SK-N-SH (cell line): ENCODE measurements at regions not wholly inside any gene's neighbourhood (a gene's known extent, or its start where the extent isn't known, plus 50 kb on each side); places are given as distances from the start of the nearest gene placed in this dataset.
A peak's percentile ranks its signal among the peaks of the same experiment; 100 is the strongest.

Experiments used
- CTCF ChIA-PET: fragments of 300-600, 350-600 bp; formaldehyde crosslinking; extraction: SDS; loops from one replicate; lab custom pipeline; 2021; lab: Yijun Ruan, JAX
- POLR2A ChIA-PET: fragments of 350-600 bp; sonication (Branson Sonifier 250); formaldehyde crosslinking; extraction: SDS; loops from one replicate; lab custom pipeline; 2020; ENCODE audit warnings: antibody characterized with exemption, inconsistent platforms; lab: Yijun Ruan, JAX
- DNase-seq: peaks from one replicate; pipeline ENCODE4 v3.0.0; 2012
- H2AFZ ChIP-seq: fragments of 200-600 bp; sonication (generic); 2 replicates; pipeline ENCODE4 v1.8.1; 2016; ENCODE audit warnings: antibody characterized with exemption, mild to moderate bottlenecking, low read depth
- H3F3A ChIP-seq: fragments of 200-600 bp; sonication (generic); replicated peaks from 2 replicates; pipeline ENCODE3; 2016; ENCODE audit warnings: antibody characterized with exemption, mild to moderate bottlenecking; ENCODE audit not compliant: insufficient read depth
- H3K27ac ChIP-seq, 2 experiments: fragments of 200-500 bp in 1 of 2; fragments of 200-600 bp in 1 of 2; sonication (Bioruptor generic) in 1 of 2; sonication (generic), shearing (Covaris generic) in 1 of 2; 2 replicates each; pipeline versions ENCODE4 v1.5.1 to v1.6.1; 2014 to 2016; ENCODE audit warnings: low read depth in 2 of 2, inconsistent platforms in 1 of 2, low read length in 1 of 2, mild to moderate bottlenecking in 1 of 2, mixed read lengths in 1 of 2
- H3K27me3 ChIP-seq: fragments of 200-600 bp; sonication (generic), shearing (Covaris generic); 2 replicates; pipeline ENCODE4 v1.6.1; 2016; ENCODE audit warnings: mixed run types; ENCODE audit not compliant: insufficient read depth
- H3K36me3 ChIP-seq, 2 experiments: fragments of 200-500 bp in 1 of 2; fragments of 200-600 bp in 1 of 2; sonication (Bioruptor generic) in 1 of 2; sonication (generic) in 1 of 2; replicated peaks in 1 of 2; 2 replicates each; pipeline versions ENCODE3 to v1.5.1; 2014 to 2016; ENCODE audit warnings: low read length in 1 of 2, mild to moderate bottlenecking in 1 of 2; ENCODE audit not compliant: insufficient read depth in 2 of 2, control insufficient read depth in 1 of 2
- H3K4me1 ChIP-seq, 2 experiments: fragments of 200-500 bp in 1 of 2; fragments of 200-600 bp in 1 of 2; sonication (Bioruptor generic) in 1 of 2; sonication (generic), shearing (Covaris generic) in 1 of 2; 2 replicates each; pipeline versions ENCODE4 v1.5.1 to v1.6.1; 2014 to 2016; ENCODE audit warnings: low read depth in 1 of 2, low read length in 1 of 2, mixed run types in 1 of 2; ENCODE audit not compliant: insufficient read depth in 2 of 2, control insufficient read depth in 1 of 2
- H3K4me2 ChIP-seq: fragments of 200-600 bp; sonication (generic), shearing (Covaris generic); 2 replicates; pipeline ENCODE4 v1.6.1; 2017; ENCODE audit warnings: mixed run types
- H3K4me3 ChIP-seq, 2 experiments: fragments of 200-500 bp in 1 of 2; fragments of 200-600 bp in 1 of 2; sonication (Bioruptor generic) in 1 of 2; sonication (generic), shearing (Covaris generic) in 1 of 2; 2 replicates each; pipeline versions ENCODE4 v1.5.1 to v1.8.1; 2014 to 2016; ENCODE audit warnings: low read depth in 2 of 2, inconsistent platforms in 1 of 2, low read length in 1 of 2, mild to moderate bottlenecking in 1 of 2, mixed read lengths in 1 of 2, moderate library complexity in 1 of 2
- H3K79me2 ChIP-seq: fragments of 200-600 bp; sonication (generic); 2 replicates; pipeline ENCODE4 v1.8.1; 2017; ENCODE audit warnings: mild to moderate bottlenecking; ENCODE audit not compliant: insufficient read depth
- H3K9ac ChIP-seq: fragments of 200-600 bp; sonication (generic); 2 replicates; pipeline ENCODE4 v1.6.1; 2017; ENCODE audit warnings: mixed run types
- H3K9me2 ChIP-seq: fragments of 200-600 bp; sonication (generic); 2 replicates; pipeline ENCODE4 v1.6.1; 2017; ENCODE audit warnings: mixed run types
- H3K9me3 ChIP-seq: fragments of 200-600 bp; sonication (generic); 2 replicates; pipeline ENCODE4 v1.6.1; 2017; ENCODE audit warnings: mixed run types, mild to moderate bottlenecking, moderate library complexity
- H4K20me1 ChIP-seq: fragments of 200-600 bp; sonication (generic); 2 replicates; pipeline ENCODE4 v1.6.1; 2017; ENCODE audit warnings: mild to moderate bottlenecking, mixed run types; ENCODE audit not compliant: insufficient read depth
- CHD2 ChIP-seq: fragments of 150-350 bp; IDR thresholded peaks from 2 replicates; pipeline ENCODE4 v1.6.1; 2018; ENCODE audit warnings: low read length; ENCODE audit not compliant: partially characterized antibody
- ELF1 ChIP-seq: IDR thresholded peaks from 2 replicates; pipeline ENCODE4 v1.4.0; 2012
- EP300 ChIP-seq, 2 experiments: IDR thresholded peaks; 2 replicates each; pipeline versions ENCODE4 v1.4.0 to v1.6.1; 2012; ENCODE audit warnings: borderline replicate concordance in 1 of 2, low read depth in 1 of 2, low read length in 1 of 2
- EZH2phosphoT487 ChIP-seq: fragments of 200-600 bp; sonication (generic); IDR thresholded peaks from 2 replicates; pipeline ENCODE4 v1.6.1; 2017; ENCODE audit warnings: low read depth, mixed run types, mild to moderate bottlenecking, antibody characterized with exemption, moderate library complexity, borderline replicate concordance
- GATA2 ChIP-seq: sonication (generic); formaldehyde crosslinking; IDR thresholded peaks from 2 replicates; pipeline ENCODE4 v1.5.0; 2020; ENCODE audit warnings: mild to moderate bottlenecking, missing genetic modification reagents
- IRF3 ChIP-seq: fragments of 150-350 bp; IDR thresholded peaks from 2 replicates; pipeline ENCODE4 v1.6.1; 2016; ENCODE audit warnings: mild to moderate bottlenecking, low read depth, low read length
- MXI1 ChIP-seq: IDR thresholded peaks from 2 replicates; pipeline ENCODE4 v1.6.1; 2012; ENCODE audit warnings: mild to moderate bottlenecking, low read depth, low read length, improper control_type of control experiment
- NRF1 ChIP-seq: IDR thresholded peaks from 2 replicates; pipeline ENCODE4 v1.6.1; 2012; ENCODE audit warnings: low read depth, mild to moderate bottlenecking, low read length
- PBX3 ChIP-seq: IDR thresholded peaks from 2 replicates; pipeline ENCODE4; 2012
- RCOR1 ChIP-seq: fragments of 150-350 bp; IDR thresholded peaks from 2 replicates; pipeline ENCODE4 v1.6.1; 2017; ENCODE audit warnings: antibody characterized with exemption, low read length
- RXRA ChIP-seq: IDR thresholded peaks from 2 replicates; pipeline ENCODE4 v1.4.0; 2012; ENCODE audit warnings: low read depth, mild to moderate bottlenecking, borderline replicate concordance
- TAF1 ChIP-seq: IDR thresholded peaks from 2 replicates; pipeline ENCODE4 v1.6.1; 2012; ENCODE audit warnings: low read depth, mild to moderate bottlenecking, low read length, moderate library complexity, borderline replicate concordance
- WGBS: methylation state at CpG from one replicate; pipeline ENCODE4 v1.1.6; 2017; ENCODE audit warnings: low lambda C conversion rate; 5-methylcytosine and 5-hydroxymethylcytosine counted together

- no peaks in the 10 kb centered on the region for H3K4me1 ChIP-seq
- H3K27me3 ChIP-seq = no peaks in the 10 kb centered on the region
- TF ChIP-seq RCOR1 = no peak
- TF ChIP-seq TAF1 = no peak
- no peak for TF ChIP-seq GATA2
- TF ChIP-seq EZH2phosphoT487 = no peak
- TF ChIP-seq PBX3 = no peak
- no peak for TF ChIP-seq NRF1
- no peaks in the 10 kb centered on the region for H3F3A ChIP-seq
- WGBS = 60% methylated on average over 10 of the region's 10 CpGs
- no peak overlapping the region for H3K9ac ChIP-seq
- no peak overlapping the region for H3K27ac ChIP-seq
- no peak for DNase-seq
- H3K79me2 ChIP-seq = no peaks in the 10 kb centered on the region
- 0 out of 2 replicates have a peak, but pooled peaks cover 3% of the 10 kb centered on the region for H3K9me2 ChIP-seq
- no peaks in the 10 kb centered on the region for H3K9me3 ChIP-seq
- H2AFZ ChIP-seq = no peak overlapping the region
- CTCF ChIA-PET = no interaction called here
- no peaks in the 10 kb centered on the region for H4K20me1 ChIP-seq
- H3K4me2 ChIP-seq = no peak overlapping the region
- POLR2A ChIA-PET = no interaction called here
- H3K4me3 ChIP-seq = no peak overlapping the region
- no peaks in the 10 kb centered on the region for H3K36me3 ChIP-seq
Observed at GRCh38 chr7:4409946-4410345, 272.1 kb upstream of the FOXK1 start.

GRCh38 chr7:4416396-4417056 is 265.6 kb upstream of the FOXK1 start:
- peak overlapping the region in 1 of 2 experiments; percentile 29; a peak in 1 of 4 replicates for H3K4me3 ChIP-seq
- no peak overlapping the region for H3K9ac ChIP-seq
- H3K27ac ChIP-seq = no peak overlapping the region
- H3K9me3 ChIP-seq = 0 out of 2 replicates have a peak, but pooled peaks cover 4% of the 10 kb centered on the region
- TF ChIP-seq ELF1 = no peak
- TF ChIP-seq GATA2 = peak; percentile 88
- TF ChIP-seq EP300 (IDR thresholded peaks at IDR 0.05; ENCODE audit: borderline replicate concordance in 1 of 2, low read depth in 1 of 2, low read length in 1 of 2) = peak in 1 of 2 experiments; percentile 66; a peak in 1 of 4 replicates
- TF ChIP-seq RCOR1 = no peak; the same call in 1 of the 2 replicates
- TF ChIP-seq TAF1 = no peak
- TF ChIP-seq MXI1 = peak; percentile 73; the same call in 1 of the 2 replicates
- no peaks in the 10 kb centered on the region for H3K79me2 ChIP-seq
- H3K36me3 ChIP-seq = no peaks in the 10 kb centered on the region
- DNase-seq = peak; percentile 72
- no peak overlapping the region for H3K4me2 ChIP-seq
- peaks cover 0 to 5% of the 10 kb centered on the region in 2 experiments; a peak in 1 of 4 replicates for H3K4me1 ChIP-seq
- WGBS = 15% methylated on average over 25 of the region's 26 CpGs
- H3F3A ChIP-seq = no peaks in the 10 kb centered on the region
- H4K20me1 ChIP-seq = no peaks in the 10 kb centered on the region
- H3K27me3 ChIP-seq = no peaks in the 10 kb centered on the region
- ChIA-PET CTCF (interaction anchor here (0.7 to 1.4 kb wide), 5 partner anchors 15 to 1116 kb away, joined by 3 to 4 read pairs (median 3); partner anchors contain the start of gene SDK1), POLR2A (interaction anchor here (0.7 to 0.9 kb wide), 2 partner anchors 271 to 1494 kb away, joined by 5 read pairs; no protein-coding TSS in a partner anchor)
- H2AFZ ChIP-seq = no peak overlapping the region
- H3K9me2 ChIP-seq = no peaks in the 10 kb centered on the region

GRCh38 chr7:4428526-4428925 is 253.6 kb upstream of the FOXK1 start:
- H3K27me3 ChIP-seq = no peaks in the 10 kb centered on the region
- no peaks in the 10 kb centered on the region for H3F3A ChIP-seq
- H2AFZ ChIP-seq = no peak overlapping the region
- CTCF ChIA-PET = no interaction called here
- POLR2A ChIA-PET = no interaction called here
- H3K9me2 ChIP-seq = no peaks in the 10 kb centered on the region
- H3K9ac ChIP-seq = no peak overlapping the region
- no peak for DNase-seq
- no peak overlapping the region for H3K27ac ChIP-seq
- H4K20me1 ChIP-seq = no peaks in the 10 kb centered on the region
- WGBS = 13% methylated on average over 7 of the region's 7 CpGs
- TF ChIP-seq GATA2 (no peak), ELF1 (no peak), RXRA (no peak), CHD2 (no peak), IRF3 (no peak)
- no peak overlapping the region for H3K4me3 ChIP-seq
- H3K79me2 ChIP-seq = no peaks in the 10 kb centered on the region
- H3K4me1 ChIP-seq = no peaks in the 10 kb centered on the region
- H3K36me3 ChIP-seq = no peaks in the 10 kb centered on the region
- H3K9me3 ChIP-seq = peaks cover 4% of the 10 kb centered on the region; the same call in 1 of the 2 replicates
- no peak overlapping the region for H3K4me2 ChIP-seq
